ENCODE measurements at regions not wholly inside any gene's neighbourhood (a gene's known extent, or its start where the extent isn't known, plus 50 kb on each side); places are given as distances from the start of the nearest gene placed in this dataset.

- TF ChIP-seq YY1 (IDR thresholded peaks at IDR 0.05; ENCODE audit: low read depth) (no peak), ZBTB7A (IDR thresholded peaks at IDR 0.05; ENCODE audit: low read depth) (no peak), EGR1 (IDR thresholded peaks at IDR 0.05) (no peak), CREB1 (IDR thresholded peaks at IDR 0.05; ENCODE audit: low read depth) (no peak), TEAD4 (IDR thresholded peaks at IDR 0.05) (no peak), USF1 (IDR thresholded peaks at IDR 0.05) (no peak), NFIC (IDR thresholded peaks at IDR 0.05) (no peak), TAF1 (IDR thresholded peaks at IDR 0.05; ENCODE audit: low read depth) (no peak), RAD21 (IDR thresholded peaks at IDR 0.05; ENCODE audit: low read depth) (no peak), CEBPB (IDR thresholded peaks at IDR 0.05) (no peak), FOXM1 (IDR thresholded peaks at IDR 0.05; ENCODE audit: borderline replicate concordance, low read depth) (no peak), EP300 (IDR thresholded peaks at IDR 0.05; ENCODE audit: borderline replicate concordance) (no peak), MAX (IDR thresholded peaks at IDR 0.05) (no peak), TCF12 (IDR thresholded peaks at IDR 0.05; ENCODE audit: low read depth) (no peak)
- TF ChIP-seq, protein P1, sequence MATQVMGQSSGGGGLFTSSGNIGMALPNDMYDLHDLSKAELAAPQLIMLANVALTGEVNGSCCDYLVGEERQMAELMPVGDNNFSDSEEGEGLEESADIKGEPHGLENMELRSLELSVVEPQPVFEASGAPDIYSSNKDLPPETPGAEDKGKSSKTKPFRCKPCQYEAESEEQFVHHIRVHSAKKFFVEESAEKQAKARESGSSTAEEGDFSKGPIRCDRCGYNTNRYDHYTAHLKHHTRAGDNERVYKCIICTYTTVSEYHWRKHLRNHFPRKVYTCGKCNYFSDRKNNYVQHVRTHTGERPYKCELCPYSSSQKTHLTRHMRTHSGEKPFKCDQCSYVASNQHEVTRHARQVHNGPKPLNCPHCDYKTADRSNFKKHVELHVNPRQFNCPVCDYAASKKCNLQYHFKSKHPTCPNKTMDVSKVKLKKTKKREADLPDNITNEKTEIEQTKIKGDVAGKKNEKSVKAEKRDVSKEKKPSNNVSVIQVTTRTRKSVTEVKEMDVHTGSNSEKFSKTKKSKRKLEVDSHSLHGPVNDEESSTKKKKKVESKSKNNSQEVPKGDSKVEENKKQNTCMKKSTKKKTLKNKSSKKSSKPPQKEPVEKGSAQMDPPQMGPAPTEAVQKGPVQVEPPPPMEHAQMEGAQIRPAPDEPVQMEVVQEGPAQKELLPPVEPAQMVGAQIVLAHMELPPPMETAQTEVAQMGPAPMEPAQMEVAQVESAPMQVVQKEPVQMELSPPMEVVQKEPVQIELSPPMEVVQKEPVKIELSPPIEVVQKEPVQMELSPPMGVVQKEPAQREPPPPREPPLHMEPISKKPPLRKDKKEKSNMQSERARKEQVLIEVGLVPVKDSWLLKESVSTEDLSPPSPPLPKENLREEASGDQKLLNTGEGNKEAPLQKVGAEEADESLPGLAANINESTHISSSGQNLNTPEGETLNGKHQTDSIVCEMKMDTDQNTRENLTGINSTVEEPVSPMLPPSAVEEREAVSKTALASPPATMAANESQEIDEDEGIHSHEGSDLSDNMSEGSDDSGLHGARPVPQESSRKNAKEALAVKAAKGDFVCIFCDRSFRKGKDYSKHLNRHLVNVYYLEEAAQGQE (IDR thresholded peaks at IDR 0.05; ENCODE audit: low read depth), result no peak
These were observed 183.9 kb downstream of the CPEB2 start for GRCh38 chr4:15186149-15186548.

DNA sequence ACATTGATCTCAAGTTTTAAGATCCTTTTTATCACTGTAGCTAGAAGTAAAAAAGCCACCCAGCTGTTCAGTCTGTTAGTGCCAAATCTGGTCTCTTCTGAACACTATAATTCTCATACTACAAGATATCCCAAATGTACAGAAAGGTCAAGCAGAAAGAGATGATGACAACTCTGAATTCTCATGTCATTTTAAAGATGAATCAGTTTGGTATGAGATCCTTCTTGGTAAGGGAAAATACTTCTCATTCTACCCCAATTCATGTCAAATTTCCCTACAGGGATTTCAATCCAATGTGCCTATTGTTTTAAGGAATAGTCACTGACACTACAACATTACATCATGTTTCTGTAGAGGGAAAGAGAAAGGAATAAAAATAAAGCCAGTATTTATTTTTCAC lies 184.5 kb downstream of the CPEB2 start:
- no peak for TF ChIP-seq YY1 (IDR thresholded peaks at IDR 0.05; ENCODE audit: low read depth)
- TF ChIP-seq MAX (IDR thresholded peaks at IDR 0.05), result no peak
- TF ChIP-seq EGR1 (IDR thresholded peaks at IDR 0.05), result no peak
- TF ChIP-seq, protein P1 (IDR thresholded peaks at IDR 0.05; ENCODE audit: low read depth), result no peak
- TF ChIP-seq TAF1 (IDR thresholded peaks at IDR 0.05; ENCODE audit: low read depth), result no peak

- no peak for TF ChIP-seq RAD21 (IDR thresholded peaks at IDR 0.05; ENCODE audit: low read depth)
- no peak for TF ChIP-seq EP300 (IDR thresholded peaks at IDR 0.05; ENCODE audit: borderline replicate concordance)
- no peak for TF ChIP-seq YY1 (IDR thresholded peaks at IDR 0.05; ENCODE audit: low read depth)
- TF ChIP-seq NFIC (IDR thresholded peaks at IDR 0.05), result no peak
- TF ChIP-seq FOXM1 (IDR thresholded peaks at IDR 0.05; ENCODE audit: borderline replicate concordance, low read depth), result no peak
- no peak for TF ChIP-seq TAF1 (IDR thresholded peaks at IDR 0.05; ENCODE audit: low read depth)
- no peak for TF ChIP-seq TEAD4 (IDR thresholded peaks at IDR 0.05)
- TF ChIP-seq TCF12 (IDR thresholded peaks at IDR 0.05; ENCODE audit: low read depth), result no peak
- TF ChIP-seq MAX (IDR thresholded peaks at IDR 0.05), result no peak
- TF ChIP-seq ZBTB7A (IDR thresholded peaks at IDR 0.05; ENCODE audit: low read depth), result no peak
- TF ChIP-seq USF1 (IDR thresholded peaks at IDR 0.05), result no peak
- TF ChIP-seq, protein P1 (IDR thresholded peaks at IDR 0.05; ENCODE audit: low read depth), result no peak
- no peak for TF ChIP-seq CEBPB (IDR thresholded peaks at IDR 0.05)
- TF ChIP-seq CREB1 (IDR thresholded peaks at IDR 0.05; ENCODE audit: low read depth), result no peak
- TF ChIP-seq EGR1 (IDR thresholded peaks at IDR 0.05), result no peak
These were observed 186.6 kb downstream of the CPEB2 start for GRCh38 chr4:15188605-15189539.

DNA sequence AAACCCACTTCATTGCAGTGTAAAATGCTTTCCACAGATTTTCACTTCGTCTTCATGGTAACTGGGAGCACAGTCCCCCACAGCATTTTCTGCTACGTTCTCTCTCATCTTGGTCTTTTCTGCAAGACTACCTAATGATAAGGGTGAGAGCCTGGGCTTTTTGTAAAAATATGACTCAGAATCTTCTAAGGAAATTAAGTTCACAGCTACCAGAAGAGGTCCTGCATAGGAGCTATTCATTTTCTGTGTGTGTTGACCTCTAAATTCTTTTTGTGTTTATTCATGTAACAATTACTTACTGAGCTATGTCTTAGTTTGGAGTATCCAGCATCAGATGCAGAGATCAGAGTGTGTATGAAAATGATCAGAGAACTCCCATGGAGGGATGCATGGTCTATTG lies 192.2 kb downstream of the CPEB2 start:
- TF ChIP-seq EGR1 (IDR thresholded peaks at IDR 0.05), result no peak
- no peak for TF ChIP-seq TAF1 (IDR thresholded peaks at IDR 0.05; ENCODE audit: low read depth)
- TF ChIP-seq RAD21 (IDR thresholded peaks at IDR 0.05; ENCODE audit: low read depth), result no peak
- no peak for TF ChIP-seq CREB1 (IDR thresholded peaks at IDR 0.05; ENCODE audit: low read depth)
- TF ChIP-seq, protein P1 (IDR thresholded peaks at IDR 0.05; ENCODE audit: low read depth), result no peak
- no peak for TF ChIP-seq MAX (IDR thresholded peaks at IDR 0.05)
- TF ChIP-seq TEAD4 (IDR thresholded peaks at IDR 0.05), result no peak
- TF ChIP-seq ZBTB7A (IDR thresholded peaks at IDR 0.05; ENCODE audit: low read depth), result no peak
- no peak for TF ChIP-seq EP300 (IDR thresholded peaks at IDR 0.05; ENCODE audit: borderline replicate concordance)

Measured in Ishikawa (cell line).